Hepatocyte (in vitro differentiated cells): ENCODE measurements at regions not wholly inside any gene's neighbourhood (a gene's known extent, or its start where the extent isn't known, plus 50 kb on each side); places are given as distances from the start of the nearest gene placed in this dataset.

Experiments used
- DNase-seq: peaks from one replicate; pipeline ENCODE4 v3.0.0-alpha.2; 2016; ENCODE audit warnings: low spot score
- H2AFZ ChIP-seq: fragments of 200-600 bp; sonication (generic); 2 replicates; pipeline ENCODE4 v1.6.0; 2016; ENCODE audit warnings: antibody characterized with exemption, mild to moderate bottlenecking
- H3K27ac ChIP-seq: fragments of 200-600 bp; sonication (generic); 2 replicates; pipeline ENCODE4 v1.5.1; 2016; ENCODE audit warnings: mild to moderate bottlenecking
- H3K27me3 ChIP-seq: fragments of 200-600 bp; sonication (generic); 2 replicates; pipeline ENCODE4 v1.6.1; 2016
- H3K36me3 ChIP-seq: fragments of 200-600 bp; sonication (generic); replicated peaks from 2 replicates; pipeline ENCODE4 v1.5.1; 2016; ENCODE audit warnings: low read depth; ENCODE audit not compliant: insufficient read depth
- H3K4me1 ChIP-seq: fragments of 200-600 bp; sonication (generic); 2 replicates; pipeline ENCODE4 v1.5.1; 2016; ENCODE audit warnings: mild to moderate bottlenecking, moderate library complexity; ENCODE audit not compliant: insufficient read depth
- H3K4me2 ChIP-seq: fragments of 200-600 bp; sonication (generic); 2 replicates; pipeline ENCODE4 v1.6.0; 2016
- H3K4me3 ChIP-seq: fragments of 200-600 bp; sonication (generic); 2 replicates; pipeline ENCODE4 v1.5.1; 2016; ENCODE audit warnings: mild to moderate bottlenecking
- H3K79me2 ChIP-seq: fragments of 200-600 bp; sonication (generic); 2 replicates; pipeline ENCODE4 v1.6.0; 2017; ENCODE audit warnings: mild to moderate bottlenecking
- H3K9me2 ChIP-seq: fragments of 200-600 bp; sonication (generic); replicated peaks from 2 replicates; pipeline ENCODE4 v1.6.0; 2017; ENCODE audit warnings: mild to moderate bottlenecking; ENCODE audit not compliant: insufficient read depth
- H3K9me3 ChIP-seq: fragments of 200-600 bp; sonication (generic); 2 replicates; pipeline ENCODE4 v1.5.1; 2016; ENCODE audit warnings: low read depth, mild to moderate bottlenecking
- H4K20me1 ChIP-seq: fragments of 200-600 bp; sonication (generic); 2 replicates; pipeline ENCODE4 v1.6.0; 2016; ENCODE audit warnings: mild to moderate bottlenecking; ENCODE audit not compliant: insufficient read depth, poor library complexity, severe bottlenecking
- EZH2 ChIP-seq: fragments of 200-600 bp; sonication (generic); IDR thresholded peaks from 2 replicates; pipeline ENCODE4 v1.6.1; 2016; ENCODE audit warnings: antibody characterized with exemption, mild to moderate bottlenecking, borderline replicate concordance
- EZH2phosphoT487 ChIP-seq: fragments of 200-600 bp; sonication (generic); IDR thresholded peaks from one replicate; pipeline ENCODE4 v1.6.1; 2018; ENCODE audit warnings: antibody characterized with exemption, mild to moderate bottlenecking, low read depth, moderate library complexity; ENCODE audit not compliant: unreplicated experiment, severe bottlenecking
- WGBS: methylation state at CpG from one replicate; pipeline ENCODE4 v1.1.6; 2016; ENCODE audit warnings: low lambda C conversion rate; ENCODE audit errors: missing lambda C conversion rate; 5-methylcytosine and 5-hydroxymethylcytosine counted together
- TF ChIP-seq, protein P1 (sequence below): fragments of 200-600 bp; sonication (generic); IDR thresholded peaks from 2 replicates; pipeline ENCODE4 v1.5.1; 2016; ENCODE audit warnings: antibody characterized with exemption, mild to moderate bottlenecking; ENCODE audit not compliant: poor library complexity

DNA sequence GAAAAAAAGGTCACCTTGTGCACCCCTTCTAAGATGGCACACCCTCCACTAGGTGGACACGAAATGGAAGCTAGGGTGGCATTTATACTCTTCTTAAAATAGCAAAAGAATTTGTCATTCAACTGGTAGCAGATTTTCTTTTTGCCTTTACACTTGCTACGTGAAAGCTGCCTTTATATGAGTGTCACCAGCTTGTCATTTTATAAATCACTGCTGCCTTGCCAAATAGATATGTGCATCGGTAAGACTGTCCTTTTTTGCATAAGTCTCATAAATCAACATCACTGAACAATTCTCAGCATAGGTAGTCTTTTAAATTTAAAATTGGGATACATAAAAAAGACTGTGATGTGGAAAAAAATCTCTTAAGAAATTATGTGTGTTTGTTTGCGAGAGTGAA is 764.1 kb downstream of the TDRD15 start:
- H3K36me3 ChIP-seq, result no peaks in the 10 kb centered on the region
- H3K9me2 ChIP-seq, result no peaks in the 10 kb centered on the region
- no peak overlapping the region for H3K27ac ChIP-seq
- H3K79me2 ChIP-seq, result no peaks in the 10 kb centered on the region
- H4K20me1 ChIP-seq, result no peaks in the 10 kb centered on the region
- no peaks in the 10 kb centered on the region for H3K4me1 ChIP-seq
- no peak overlapping the region for H3K4me2 ChIP-seq
- H3K27me3 ChIP-seq, result no peaks in the 10 kb centered on the region
- no peaks in the 10 kb centered on the region for H3K9me3 ChIP-seq
- no peak for DNase-seq
- TF ChIP-seq EZH2phosphoT487, result no peak
- no peak for TF ChIP-seq EZH2
- TF ChIP-seq, protein P1, sequence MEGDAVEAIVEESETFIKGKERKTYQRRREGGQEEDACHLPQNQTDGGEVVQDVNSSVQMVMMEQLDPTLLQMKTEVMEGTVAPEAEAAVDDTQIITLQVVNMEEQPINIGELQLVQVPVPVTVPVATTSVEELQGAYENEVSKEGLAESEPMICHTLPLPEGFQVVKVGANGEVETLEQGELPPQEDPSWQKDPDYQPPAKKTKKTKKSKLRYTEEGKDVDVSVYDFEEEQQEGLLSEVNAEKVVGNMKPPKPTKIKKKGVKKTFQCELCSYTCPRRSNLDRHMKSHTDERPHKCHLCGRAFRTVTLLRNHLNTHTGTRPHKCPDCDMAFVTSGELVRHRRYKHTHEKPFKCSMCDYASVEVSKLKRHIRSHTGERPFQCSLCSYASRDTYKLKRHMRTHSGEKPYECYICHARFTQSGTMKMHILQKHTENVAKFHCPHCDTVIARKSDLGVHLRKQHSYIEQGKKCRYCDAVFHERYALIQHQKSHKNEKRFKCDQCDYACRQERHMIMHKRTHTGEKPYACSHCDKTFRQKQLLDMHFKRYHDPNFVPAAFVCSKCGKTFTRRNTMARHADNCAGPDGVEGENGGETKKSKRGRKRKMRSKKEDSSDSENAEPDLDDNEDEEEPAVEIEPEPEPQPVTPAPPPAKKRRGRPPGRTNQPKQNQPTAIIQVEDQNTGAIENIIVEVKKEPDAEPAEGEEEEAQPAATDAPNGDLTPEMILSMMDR, result no peak
- H2AFZ ChIP-seq, result no peak overlapping the region
- 90% methylated on average over 4 of the region's 4 CpGs for WGBS
- H3K4me3 ChIP-seq, result no peak overlapping the region

DNA sequence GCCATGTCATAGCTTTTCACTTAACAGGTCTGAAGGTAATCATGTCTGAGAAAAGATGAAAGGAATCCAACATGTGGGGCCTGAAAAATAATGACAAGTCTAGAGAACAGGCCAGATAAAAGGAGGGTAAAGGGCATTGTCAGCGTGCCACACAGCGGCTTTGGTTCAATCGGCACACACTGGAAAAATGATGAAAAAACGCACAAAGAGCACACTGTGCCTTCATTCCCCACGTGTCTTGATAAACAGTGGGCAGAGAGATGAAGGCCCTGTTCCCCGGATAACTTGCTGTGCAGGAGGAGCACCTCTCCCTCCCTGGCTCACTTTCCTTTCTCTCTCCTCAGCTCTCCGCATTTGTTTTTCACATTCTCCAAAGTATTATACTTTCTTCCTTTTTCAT is 766.3 kb downstream of the TDRD15 start:
- H3K4me1 ChIP-seq, result no peaks in the 10 kb centered on the region
- no peak overlapping the region for H2AFZ ChIP-seq
- TF ChIP-seq, protein P1, result no peak
- DNase-seq, result no peak
- no peaks in the 10 kb centered on the region for H3K36me3 ChIP-seq
- no peaks in the 10 kb centered on the region for H3K79me2 ChIP-seq
- H3K9me2 ChIP-seq, result no peaks in the 10 kb centered on the region
- no peaks in the 10 kb centered on the region for H3K9me3 ChIP-seq
- no peaks in the 10 kb centered on the region for H4K20me1 ChIP-seq
- no peak overlapping the region for H3K27ac ChIP-seq
- no peak overlapping the region for H3K4me2 ChIP-seq
- WGBS, result 79% methylated on average over 7 of the region's 7 CpGs
- H3K27me3 ChIP-seq, result no peaks in the 10 kb centered on the region
- H3K4me3 ChIP-seq, result no peak overlapping the region

DNA sequence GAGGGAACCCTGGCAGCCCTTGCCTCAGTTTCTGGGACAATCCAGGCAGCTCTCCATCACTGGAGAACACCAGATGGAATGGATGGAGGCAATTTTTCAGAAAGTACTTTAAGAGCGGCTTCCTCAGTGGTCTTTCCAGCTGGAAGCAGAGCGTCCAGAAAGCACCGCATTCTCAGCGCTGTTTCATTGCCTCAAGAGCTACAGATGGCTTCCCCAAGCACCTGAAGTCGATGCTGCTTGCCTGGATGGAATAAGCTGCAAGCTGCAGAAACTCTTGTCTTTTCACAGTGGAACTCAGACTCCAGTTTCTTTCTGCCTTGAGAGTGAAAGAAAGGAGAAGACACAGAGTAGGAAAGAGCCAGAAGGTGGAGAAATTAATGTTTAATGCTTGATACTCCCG is 766.9 kb downstream of the TDRD15 start:
- H3K27me3 ChIP-seq, result no peaks in the 10 kb centered on the region
- no peak overlapping the region for H3K27ac ChIP-seq
- WGBS, result 87% methylated on average over 6 of the region's 6 CpGs
- TF ChIP-seq, protein P1, result no peak
- no peak for TF ChIP-seq EZH2
- TF ChIP-seq EZH2phosphoT487, result no peak
- no peak overlapping the region for H2AFZ ChIP-seq
- no peaks in the 10 kb centered on the region for H4K20me1 ChIP-seq
- H3K36me3 ChIP-seq, result no peaks in the 10 kb centered on the region
- no peaks in the 10 kb centered on the region for H3K9me2 ChIP-seq
- no peak for DNase-seq
- H3K9me3 ChIP-seq, result no peaks in the 10 kb centered on the region
- no peak overlapping the region for H3K4me2 ChIP-seq
- no peak overlapping the region for H3K4me3 ChIP-seq
- H3K4me1 ChIP-seq, result no peaks in the 10 kb centered on the region
- no peaks in the 10 kb centered on the region for H3K79me2 ChIP-seq

DNA sequence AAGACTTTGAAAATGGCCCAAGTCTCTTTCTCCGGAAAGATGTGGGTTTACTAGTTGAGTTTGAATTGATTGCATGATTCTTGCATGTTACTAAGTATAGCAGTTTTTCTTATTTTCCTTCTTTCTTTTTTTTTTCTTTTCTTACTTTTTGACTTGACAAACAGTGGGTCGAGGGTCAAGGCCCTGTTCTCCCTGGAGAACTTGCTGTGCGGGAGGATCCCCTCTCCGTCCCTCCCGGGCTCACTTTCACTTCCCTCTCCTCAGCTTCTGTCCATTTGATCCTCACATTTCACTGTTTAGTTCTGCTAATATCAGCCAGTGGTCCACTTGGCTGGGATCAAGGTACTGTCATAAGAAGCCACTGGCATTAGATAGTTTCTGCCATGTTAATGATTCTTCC is 767.4 kb downstream of the TDRD15 start:
- Histone ChIP-seq H3K4me3 (no peak overlapping the region), H2AFZ (no peak overlapping the region), H3K27ac (no peak overlapping the region), H3K9me2 (no peaks in the 10 kb centered on the region), H3K79me2 (no peaks in the 10 kb centered on the region), H3K4me1 (no peaks in the 10 kb centered on the region), H4K20me1 (no peaks in the 10 kb centered on the region), H3K4me2 (no peak overlapping the region), H3K9me3 (no peaks in the 10 kb centered on the region), H3K36me3 (no peaks in the 10 kb centered on the region), H3K27me3 (no peaks in the 10 kb centered on the region)
- TF ChIP-seq EZH2phosphoT487, result no peak
- 92% methylated on average over 5 of the region's 5 CpGs for WGBS
- no peak for DNase-seq
